ENCODE measurements at regions not wholly inside any gene's neighbourhood (a gene's known extent, or its start where the extent isn't known, plus 50 kb on each side); places are given as distances from the start of the nearest gene placed in this dataset.

GRCh38 chr3:116958291-116958690 lies 248.7 kb downstream of the TUSC7 start:
- TF ChIP-seq EZH2 (IDR thresholded peaks at IDR 0.05; ENCODE audit: insufficient read depth, poor library complexity, severe bottlenecking) (no peak), EZH2phosphoT487 (IDR thresholded peaks at IDR 0.05; ENCODE audit: insufficient read depth, low read depth) (no peak)

All from GM23248 (cell line).